ENCODE measurements at regions not wholly inside any gene's neighbourhood (a gene's known extent, or its start where the extent isn't known, plus 50 kb on each side); places are given as distances from the start of the nearest gene placed in this dataset.
"Not testable (repeated sequence)": the region's sequence is repeated elsewhere in the genome, so short reads cannot be mapped to it uniquely, and the experiment has no call there.

- DNase-seq (ENCODE audit: low spot score), result no peak
Observed at GRCh38 chr2:175872721-175873120, 129.3 kb downstream of the LNPK start.

- no peak for DNase-seq (ENCODE audit: low spot score)
Observed at GRCh38 chr2:175872005-175872348, 130.1 kb downstream of the LNPK start.

- DNase-seq (ENCODE audit: low spot score), result no peak
Observed at GRCh38 chr2:175871331-175872004, 130.6 kb downstream of the LNPK start.

- DNase-seq (ENCODE audit: low spot score), result no peak
Observed at GRCh38 chr2:175865716-175866115, 136.4 kb downstream of the LNPK start.

GRCh38 chr2:175864137-175864850, 137.8 kb downstream of the LNPK start:
- DNase-seq (ENCODE audit: low spot score), result no peak

- no peak for DNase-seq (ENCODE audit: low spot score)
Observed at GRCh38 chr2:175861958-175862357, 140.1 kb downstream of the LNPK start.

- no peak for DNase-seq (ENCODE audit: low spot score)
Observed at GRCh38 chr2:175855794-175856453, 146.1 kb downstream of the LNPK start.

- DNase-seq (ENCODE audit: low spot score), result no peak
Observed at GRCh38 chr2:175855236-175855635, 146.8 kb downstream of the LNPK start.

GRCh38 chr2:175854665-175855064, 147.4 kb downstream of the LNPK start:
- DNase-seq (ENCODE audit: low spot score), result no peak

GRCh38 chr2:175854129-175854528, 147.9 kb downstream of the LNPK start:
- no peak for DNase-seq (ENCODE audit: low spot score)

- no peak for DNase-seq (ENCODE audit: low spot score)
Observed at GRCh38 chr2:175853616-175853890, 148.5 kb downstream of the LNPK start.

GRCh38 chr2:175852879-175853615, 149.0 kb downstream of the LNPK start:
- no peak for DNase-seq (ENCODE audit: low spot score)

- no peak for DNase-seq (ENCODE audit: low spot score)
Observed at GRCh38 chr2:175847128-175847527, 154.9 kb downstream of the LNPK start.

GRCh38 chr2:175844169-175844568, 157.9 kb downstream of the LNPK start:
- peak; percentile 69 for DNase-seq (ENCODE audit: low spot score)

GRCh38 chr2:175843625-175844024, 158.4 kb downstream of the LNPK start:
- DNase-seq (ENCODE audit: low spot score), result no peak

- DNase-seq (ENCODE audit: low spot score), result no peak
Observed at GRCh38 chr2:175842996-175843395, 159.1 kb downstream of the LNPK start.

- not testable (repeated sequence) for DNase-seq (ENCODE audit: low spot score)
Observed at GRCh38 chr2:175840765-175841164, 161.3 kb downstream of the LNPK start.

GRCh38 chr2:175840256-175840655, 161.8 kb downstream of the LNPK start:
- DNase-seq (ENCODE audit: low spot score), result no peak

- DNase-seq (ENCODE audit: low spot score), result no peak
Observed at GRCh38 chr2:175838979-175839378, 163.1 kb downstream of the LNPK start.

GRCh38 chr2:175837046-175837445, 165.0 kb downstream of the LNPK start:
- no peak for DNase-seq (ENCODE audit: low spot score)

- no peak for DNase-seq (ENCODE audit: low spot score)
Observed at GRCh38 chr2:175836361-175836760, 165.7 kb downstream of the LNPK start.

GRCh38 chr2:175834477-175834876, 167.6 kb downstream of the LNPK start:
- no peak for DNase-seq (ENCODE audit: low spot score)

- no peak for DNase-seq (ENCODE audit: low spot score)
Observed at GRCh38 chr2:175832866-175833265, 169.2 kb downstream of the LNPK start.
